Thoracic aorta (tissue), 2 donors: ENCODE measurements at regions not wholly inside any gene's neighbourhood (a gene's known extent, or its start where the extent isn't known, plus 50 kb on each side); places are given as distances from the start of the nearest gene placed in this dataset.

Experiments used
- ATAC-seq: fragments of 150-250 bp; one replicate; pipeline ENCODE4 v1.8.0; 2017; ENCODE audit warnings: low read depth; ENCODE audit not compliant: insufficient number of reproducible peaks, low FRiP score
- DNase-seq: peaks from one replicate; pipeline ENCODE4 v3.0.0-alpha.2; 2020; ENCODE audit warnings: low spot score
- H3K27ac ChIP-seq, 2 donors: fragments of 200-600 bp; sonication (generic); 1 replicate in 1 of 2; 2 replicates in 1 of 2; pipeline ENCODE4 v1.5.1; 2016; ENCODE audit warnings: mild to moderate bottlenecking in 2 of 2, moderate library complexity in 2 of 2
- H3K27me3 ChIP-seq: fragments of 200-600 bp; sonication (generic); replicated peaks from 2 replicates; pipeline ENCODE4 v1.6.0; 2016; ENCODE audit warnings: mild to moderate bottlenecking; ENCODE audit not compliant: insufficient read depth
- H3K36me3 ChIP-seq: fragments of 200-600 bp; sonication (generic); one replicate; pipeline ENCODE4 v1.5.1; 2016
- H3K4me1 ChIP-seq, 2 donors: fragments of 200-600 bp; sonication (generic); 1 replicate in 1 of 2; 2 replicates in 1 of 2; pipeline versions ENCODE4 v1.5.1 to v1.6.0; 2016; ENCODE audit warnings: low read depth in 2 of 2, mild to moderate bottlenecking in 1 of 2; ENCODE audit not compliant: control insufficient read depth in 1 of 2
- H3K4me3 ChIP-seq: fragments of 200-600 bp; sonication (generic); 2 replicates; pipeline ENCODE4 v1.5.1; 2016; ENCODE audit warnings: mild to moderate bottlenecking
- H3K9me3 ChIP-seq: fragments of 200-600 bp; sonication (generic); 2 replicates; pipeline ENCODE4 v1.5.1; 2016
- CTCF ChIP-seq: fragments of 200-600 bp; sonication (generic); IDR thresholded peaks from one replicate; pipeline ENCODE4 v1.5.1; 2019; ENCODE audit warnings: antibody characterized with exemption

- TF ChIP-seq CTCF = no peak
- DNase-seq (no peak), ATAC-seq (no peak)
- no peaks in the 10 kb centered on the region for H3K36me3 ChIP-seq
- H3K4me1 ChIP-seq = no peaks in the 10 kb centered on the region
- no peak overlapping the region for H3K27ac ChIP-seq
- H3K9me3 ChIP-seq = no peaks in the 10 kb centered on the region
- no peak overlapping the region for H3K4me3 ChIP-seq
- no peaks in the 10 kb centered on the region for H3K27me3 ChIP-seq
Observed at GRCh38 chr2:237195396-237196120, 109.9 kb downstream of the COPS8 start.

GRCh38 chr2:237196409-237196808 is 110.7 kb downstream of the COPS8 start:
- Histone ChIP-seq H3K36me3 (no peaks in the 10 kb centered on the region), H3K27ac (no peak overlapping the region), H3K27me3 (no peaks in the 10 kb centered on the region), H3K4me3 (no peak overlapping the region), H3K4me1 (no peaks in the 10 kb centered on the region), H3K9me3 (no peaks in the 10 kb centered on the region)
- no peak for TF ChIP-seq CTCF
- ATAC-seq = no peak
- DNase-seq = no peak

GRCh38 chr2:237196866-237197618 is 111.4 kb downstream of the COPS8 start:
- no peak for TF ChIP-seq CTCF
- DNase-seq = no peak
- Histone ChIP-seq H3K36me3 (no peaks in the 10 kb centered on the region), H3K9me3 (no peaks in the 10 kb centered on the region), H3K4me1 (peaks cover 0 to 3% of the 10 kb centered on the region in 2 donors), H3K27ac (no peak overlapping the region), H3K27me3 (no peaks in the 10 kb centered on the region), H3K4me3 (no peak overlapping the region)
- no peak for ATAC-seq

- Histone ChIP-seq H3K4me1 (peaks cover 0 to 5% of the 10 kb centered on the region in 2 donors), H3K9me3 (no peaks in the 10 kb centered on the region), H3K27me3 (no peaks in the 10 kb centered on the region), H3K4me3 (no peak overlapping the region), H3K27ac (no peak overlapping the region), H3K36me3 (no peaks in the 10 kb centered on the region)
- DNase-seq (no peak), ATAC-seq (no peak)
- no peak for TF ChIP-seq CTCF
Observed at GRCh38 chr2:237198164-237198855, 112.6 kb downstream of the COPS8 start.

GRCh38 chr2:237199082-237199481 is 113.4 kb downstream of the COPS8 start:
- TF ChIP-seq CTCF = no peak
- peaks cover 0 to 5% of the 10 kb centered on the region in 2 donors for H3K4me1 ChIP-seq
- no peaks in the 10 kb centered on the region for H3K36me3 ChIP-seq
- H3K4me3 ChIP-seq = no peak overlapping the region
- no peaks in the 10 kb centered on the region for H3K9me3 ChIP-seq
- no peaks in the 10 kb centered on the region for H3K27me3 ChIP-seq
- no peak for ATAC-seq
- no peak for DNase-seq
- H3K27ac ChIP-seq = no peak overlapping the region
